ENCODE measurements at regions not wholly inside any gene's neighbourhood (a gene's known extent, or its start where the extent isn't known, plus 50 kb on each side); places are given as distances from the start of the nearest gene placed in this dataset.
A peak's percentile ranks its signal among the peaks of the same experiment; 100 is the strongest.

- H3K9ac ChIP-seq (ENCODE audit: low read depth in 1 of 2, low read length in 2 of 2), result no peak overlapping the region
- H3K36me3 ChIP-seq (ENCODE audit: control insufficient read depth in 2 of 2, insufficient read depth in 2 of 2, low read length in 2 of 2), result no peaks in the 10 kb centered on the region
- H3K9me3 ChIP-seq (ENCODE audit: control insufficient read depth in 2 of 2, low read length in 2 of 2), result no peaks in the 10 kb centered on the region
- H3K27me3 ChIP-seq (ENCODE audit: control insufficient read depth in 2 of 2, insufficient read depth in 2 of 2, low read length in 2 of 2), result no peaks in the 10 kb centered on the region
- no peak overlapping the region for H3K27ac ChIP-seq (ENCODE audit: low read depth in 2 of 2, low read length in 2 of 2)
- no peaks in the 10 kb centered on the region for H3K4me1 ChIP-seq (ENCODE audit: control insufficient read depth in 2 of 2, insufficient read depth in 2 of 2, low read length in 2 of 2)
- no peak overlapping the region for H3K4me3 ChIP-seq (ENCODE audit: low read length in 2 of 2)
These were observed 187.2 kb downstream of the HLX start for GRCh38 chr1:221066351-221067001.

GRCh38 chr1:221067721-221068120, 188.5 kb downstream of the HLX start:
- no peak overlapping the region for H3K9ac ChIP-seq (ENCODE audit: low read depth in 1 of 2, low read length in 2 of 2)

GRCh38 chr1:221069178-221069903, 190.1 kb downstream of the HLX start:
- H3K27ac ChIP-seq (ENCODE audit: low read depth in 2 of 2, low read length in 2 of 2), result peak overlapping the region; percentile 10 to 46

More at GRCh38 chr1:221067721-221068120, 188.5 kb downstream of the HLX start:
- no peaks in the 10 kb centered on the region for H3K9me3 ChIP-seq (ENCODE audit: control insufficient read depth in 2 of 2, low read length in 2 of 2)
- H3K27me3 ChIP-seq (ENCODE audit: control insufficient read depth in 2 of 2, insufficient read depth in 2 of 2, low read length in 2 of 2), result no peaks in the 10 kb centered on the region
- H3K27ac ChIP-seq (ENCODE audit: low read depth in 2 of 2, low read length in 2 of 2), result no peak overlapping the region
- no peak overlapping the region for H3K4me3 ChIP-seq (ENCODE audit: low read length in 2 of 2)
- H3K36me3 ChIP-seq (ENCODE audit: control insufficient read depth in 2 of 2, insufficient read depth in 2 of 2, low read length in 2 of 2), result no peaks in the 10 kb centered on the region
- H3K4me1 ChIP-seq (ENCODE audit: control insufficient read depth in 2 of 2, insufficient read depth in 2 of 2, low read length in 2 of 2), result no peaks in the 10 kb centered on the region

GRCh38 chr1:221069986-221070385, 190.7 kb downstream of the HLX start:
- Histone ChIP-seq H3K36me3 (ENCODE audit: control insufficient read depth in 2 of 2, insufficient read depth in 2 of 2, low read length in 2 of 2) (no peaks in the 10 kb centered on the region), H3K9me3 (ENCODE audit: control insufficient read depth in 2 of 2, low read length in 2 of 2) (no peaks in the 10 kb centered on the region), H3K4me3 (ENCODE audit: low read length in 2 of 2) (no peak overlapping the region), H3K9ac (ENCODE audit: low read depth in 1 of 2, low read length in 2 of 2) (no peak overlapping the region), H3K4me1 (ENCODE audit: control insufficient read depth in 2 of 2, insufficient read depth in 2 of 2, low read length in 2 of 2) (no peaks in the 10 kb centered on the region), H3K27me3 (ENCODE audit: control insufficient read depth in 2 of 2, insufficient read depth in 2 of 2, low read length in 2 of 2) (no peaks in the 10 kb centered on the region), H3K27ac (ENCODE audit: low read depth in 2 of 2, low read length in 2 of 2) (peak overlapping the region; percentile 10 to 46)

More at GRCh38 chr1:221069178-221069903, 190.1 kb downstream of the HLX start:
- no peak overlapping the region for H3K9ac ChIP-seq (ENCODE audit: low read depth in 1 of 2, low read length in 2 of 2)
- H3K27me3 ChIP-seq (ENCODE audit: control insufficient read depth in 2 of 2, insufficient read depth in 2 of 2, low read length in 2 of 2), result no peaks in the 10 kb centered on the region
- H3K9me3 ChIP-seq (ENCODE audit: control insufficient read depth in 2 of 2, low read length in 2 of 2), result no peaks in the 10 kb centered on the region
- no peaks in the 10 kb centered on the region for H3K36me3 ChIP-seq (ENCODE audit: control insufficient read depth in 2 of 2, insufficient read depth in 2 of 2, low read length in 2 of 2)
- H3K4me1 ChIP-seq (ENCODE audit: control insufficient read depth in 2 of 2, insufficient read depth in 2 of 2, low read length in 2 of 2), result no peaks in the 10 kb centered on the region
- H3K4me3 ChIP-seq (ENCODE audit: low read length in 2 of 2), result no peak overlapping the region

GRCh38 chr1:221071777-221072176, 192.5 kb downstream of the HLX start:
- H3K27me3 ChIP-seq (ENCODE audit: control insufficient read depth in 2 of 2, insufficient read depth in 2 of 2, low read length in 2 of 2), result no peaks in the 10 kb centered on the region
- H3K9me3 ChIP-seq (ENCODE audit: control insufficient read depth in 2 of 2, low read length in 2 of 2), result no peaks in the 10 kb centered on the region
- no peaks in the 10 kb centered on the region for H3K36me3 ChIP-seq (ENCODE audit: control insufficient read depth in 2 of 2, insufficient read depth in 2 of 2, low read length in 2 of 2)
- H3K4me1 ChIP-seq (ENCODE audit: control insufficient read depth in 2 of 2, insufficient read depth in 2 of 2, low read length in 2 of 2), result no peaks in the 10 kb centered on the region
- no peak overlapping the region for H3K27ac ChIP-seq (ENCODE audit: low read depth in 2 of 2, low read length in 2 of 2)
- H3K4me3 ChIP-seq (ENCODE audit: low read length in 2 of 2), result no peak overlapping the region
- H3K9ac ChIP-seq (ENCODE audit: low read depth in 1 of 2, low read length in 2 of 2), result no peak overlapping the region

- no peak overlapping the region for H3K27ac ChIP-seq (ENCODE audit: low read depth in 2 of 2, low read length in 2 of 2)
- H3K9me3 ChIP-seq (ENCODE audit: control insufficient read depth in 2 of 2, low read length in 2 of 2), result no peaks in the 10 kb centered on the region
- H3K4me1 ChIP-seq (ENCODE audit: control insufficient read depth in 2 of 2, insufficient read depth in 2 of 2, low read length in 2 of 2), result no peaks in the 10 kb centered on the region
- H3K27me3 ChIP-seq (ENCODE audit: control insufficient read depth in 2 of 2, insufficient read depth in 2 of 2, low read length in 2 of 2), result no peaks in the 10 kb centered on the region
- no peak overlapping the region for H3K4me3 ChIP-seq (ENCODE audit: low read length in 2 of 2)
- no peak overlapping the region for H3K9ac ChIP-seq (ENCODE audit: low read depth in 1 of 2, low read length in 2 of 2)
- H3K36me3 ChIP-seq (ENCODE audit: control insufficient read depth in 2 of 2, insufficient read depth in 2 of 2, low read length in 2 of 2), result no peaks in the 10 kb centered on the region
These were observed 193.0 kb downstream of the HLX start for GRCh38 chr1:221072214-221072613.

- H3K9me3 ChIP-seq (ENCODE audit: control insufficient read depth in 2 of 2, low read length in 2 of 2), result no peaks in the 10 kb centered on the region
- H3K9ac ChIP-seq (ENCODE audit: low read depth in 1 of 2, low read length in 2 of 2), result no peak overlapping the region
- no peaks in the 10 kb centered on the region for H3K4me1 ChIP-seq (ENCODE audit: control insufficient read depth in 2 of 2, insufficient read depth in 2 of 2, low read length in 2 of 2)
- no peak overlapping the region for H3K4me3 ChIP-seq (ENCODE audit: low read length in 2 of 2)
- H3K36me3 ChIP-seq (ENCODE audit: control insufficient read depth in 2 of 2, insufficient read depth in 2 of 2, low read length in 2 of 2), result no peaks in the 10 kb centered on the region
- no peak overlapping the region for H3K27ac ChIP-seq (ENCODE audit: low read depth in 2 of 2, low read length in 2 of 2)
- H3K27me3 ChIP-seq (ENCODE audit: control insufficient read depth in 2 of 2, insufficient read depth in 2 of 2, low read length in 2 of 2), result no peaks in the 10 kb centered on the region
These were observed 195.1 kb downstream of the HLX start for GRCh38 chr1:221074332-221074731.

GRCh38 chr1:221075911-221076310, 196.7 kb downstream of the HLX start:
- Histone ChIP-seq H3K9me3 (ENCODE audit: control insufficient read depth in 2 of 2, low read length in 2 of 2) (no peaks in the 10 kb centered on the region), H3K36me3 (ENCODE audit: control insufficient read depth in 2 of 2, insufficient read depth in 2 of 2, low read length in 2 of 2) (no peaks in the 10 kb centered on the region), H3K4me3 (ENCODE audit: low read length in 2 of 2) (no peak overlapping the region), H3K9ac (ENCODE audit: low read depth in 1 of 2, low read length in 2 of 2) (no peak overlapping the region), H3K4me1 (ENCODE audit: control insufficient read depth in 2 of 2, insufficient read depth in 2 of 2, low read length in 2 of 2) (no peaks in the 10 kb centered on the region), H3K27me3 (ENCODE audit: control insufficient read depth in 2 of 2, insufficient read depth in 2 of 2, low read length in 2 of 2) (no peaks in the 10 kb centered on the region), H3K27ac (ENCODE audit: low read depth in 2 of 2, low read length in 2 of 2) (no peak overlapping the region)

GRCh38 chr1:221076391-221076811, 197.2 kb downstream of the HLX start:
- Histone ChIP-seq H3K9me3 (ENCODE audit: control insufficient read depth in 2 of 2, low read length in 2 of 2) (no peaks in the 10 kb centered on the region), H3K27me3 (ENCODE audit: control insufficient read depth in 2 of 2, insufficient read depth in 2 of 2, low read length in 2 of 2) (no peaks in the 10 kb centered on the region), H3K4me1 (ENCODE audit: control insufficient read depth in 2 of 2, insufficient read depth in 2 of 2, low read length in 2 of 2) (no peaks in the 10 kb centered on the region), H3K9ac (ENCODE audit: low read depth in 1 of 2, low read length in 2 of 2) (no peak overlapping the region), H3K27ac (ENCODE audit: low read depth in 2 of 2, low read length in 2 of 2) (no peak overlapping the region), H3K36me3 (ENCODE audit: control insufficient read depth in 2 of 2, insufficient read depth in 2 of 2, low read length in 2 of 2) (no peaks in the 10 kb centered on the region), H3K4me3 (ENCODE audit: low read length in 2 of 2) (no peak overlapping the region)

- Histone ChIP-seq H3K9me3 (ENCODE audit: control insufficient read depth in 2 of 2, low read length in 2 of 2) (no peaks in the 10 kb centered on the region), H3K4me1 (ENCODE audit: control insufficient read depth in 2 of 2, insufficient read depth in 2 of 2, low read length in 2 of 2) (no peaks in the 10 kb centered on the region), H3K27me3 (ENCODE audit: control insufficient read depth in 2 of 2, insufficient read depth in 2 of 2, low read length in 2 of 2) (no peaks in the 10 kb centered on the region), H3K4me3 (ENCODE audit: low read length in 2 of 2) (no peak overlapping the region), H3K36me3 (ENCODE audit: control insufficient read depth in 2 of 2, insufficient read depth in 2 of 2, low read length in 2 of 2) (no peaks in the 10 kb centered on the region), H3K27ac (ENCODE audit: low read depth in 2 of 2, low read length in 2 of 2) (no peak overlapping the region), H3K9ac (ENCODE audit: low read depth in 1 of 2, low read length in 2 of 2) (no peak overlapping the region)
These were observed 199.2 kb downstream of the HLX start for GRCh38 chr1:221078260-221078965.
